HAP-1 (cell line): ENCODE measurements at regions not wholly inside any gene's neighbourhood (a gene's known extent, or its start where the extent isn't known, plus 50 kb on each side); places are given as distances from the start of the nearest gene placed in this dataset.

Source experiments
- DNase-seq, 2 experiments: peaks; one replicate each; pipeline ENCODE4 v3.0.0-alpha.2; 2016 to 2020; ENCODE audit warnings: low spot score in 2 of 2
- H3K27me3 ChIP-seq: fragments of 250-450 bp; sonication (Bioruptor Pico); 2 replicates; pipeline ENCODE4 v1.5.1; 2020; ENCODE audit warnings: low read depth, mild to moderate bottlenecking, moderate library complexity
- H3K36me3 ChIP-seq: fragments of 250-450 bp; sonication (Bioruptor Pico); replicated peaks from 2 replicates; pipeline ENCODE4 v1.5.1; 2020; ENCODE audit warnings: mild to moderate bottlenecking
- H3K4me1 ChIP-seq: fragments of 250-450 bp; sonication (Bioruptor Pico); 2 replicates; pipeline ENCODE4 v1.5.1; 2020; ENCODE audit warnings: mild to moderate bottlenecking
- H3K4me3 ChIP-seq: fragments of 250-450 bp; sonication (Bioruptor Pico); 2 replicates; pipeline ENCODE4 v1.5.1; 2020; ENCODE audit warnings: mild to moderate bottlenecking, moderate library complexity
- H3K9me3 ChIP-seq: fragments of 250-450 bp; sonication (Bioruptor Pico); 2 replicates; pipeline ENCODE4 v1.5.1; 2020; ENCODE audit warnings: mild to moderate bottlenecking, moderate library complexity
- in situ Hi-C: fragments of 300-500 bp; cut with MboI; formaldehyde crosslinking; loops from 3 replicates; pipeline ENCODE4 v1.14.3; 2020; ENCODE audit warnings: low sequenced_read_pairs, inconsistent platforms, mixed read lengths

- no peaks in the 10 kb centered on the region; the same call in 1 of the 2 replicates for H3K36me3 ChIP-seq
- peak; percentile 67 to 77 for DNase-seq
- peaks cover 55% of the 10 kb centered on the region for H3K4me1 ChIP-seq
- no peaks in the 10 kb centered on the region for H3K27me3 ChIP-seq
- H3K9me3 ChIP-seq: no peaks in the 10 kb centered on the region
- no peak overlapping the region for H3K4me3 ChIP-seq
- in situ Hi-C loops: no loop called here
Measured at GRCh38 chr7:18420748-18421147, 74.8 kb upstream of the HDAC9 start.

- Histone ChIP-seq H3K4me3 (no peak overlapping the region), H3K4me1 (peaks cover 62% of the 10 kb centered on the region), H3K36me3 (no peaks in the 10 kb centered on the region; the same call in 1 of the 2 replicates), H3K27me3 (no peaks in the 10 kb centered on the region), H3K9me3 (no peaks in the 10 kb centered on the region)
- in situ Hi-C loops: no loop called here
- peak; percentile 76 to 95 for DNase-seq
Measured at GRCh38 chr7:18421297-18422002, 74.1 kb upstream of the HDAC9 start.

- peaks cover 77% of the 10 kb centered on the region for H3K4me1 ChIP-seq
- in situ Hi-C loops: no loop called here
Measured at GRCh38 chr7:18425227-18425626, 70.3 kb upstream of the HDAC9 start.

GRCh38 chr7:18425838-18426445 is 69.6 kb upstream of the HDAC9 start:
- Histone ChIP-seq H3K4me3 (no peak overlapping the region), H3K9me3 (no peaks in the 10 kb centered on the region), H3K36me3 (no peaks in the 10 kb centered on the region), H3K4me1 (peaks cover 69% of the 10 kb centered on the region), H3K27me3 (no peaks in the 10 kb centered on the region)
- in situ Hi-C loops: no loop called here
- peak in 1 of 2 experiments; percentile 59 for DNase-seq

More at GRCh38 chr7:18425227-18425626, 70.3 kb upstream of the HDAC9 start:
- no peak for DNase-seq
- Histone ChIP-seq H3K36me3 (no peaks in the 10 kb centered on the region), H3K4me3 (no peak overlapping the region), H3K9me3 (no peaks in the 10 kb centered on the region), H3K27me3 (no peaks in the 10 kb centered on the region)

GRCh38 chr7:18426564-18427226 is 68.9 kb upstream of the HDAC9 start:
- in situ Hi-C loops: no loop called here
- Histone ChIP-seq H3K4me3 (no peak overlapping the region), H3K36me3 (no peaks in the 10 kb centered on the region), H3K9me3 (no peaks in the 10 kb centered on the region), H3K27me3 (no peaks in the 10 kb centered on the region), H3K4me1 (peaks cover 63% of the 10 kb centered on the region)
- peak in 1 of 2 experiments; percentile 93 for DNase-seq

- H3K4me1 ChIP-seq: peaks cover 47% of the 10 kb centered on the region
- no peaks in the 10 kb centered on the region for H3K36me3 ChIP-seq
- H3K27me3 ChIP-seq: no peaks in the 10 kb centered on the region
- DNase-seq: no peak
- no peak overlapping the region for H3K4me3 ChIP-seq
- no peaks in the 10 kb centered on the region for H3K9me3 ChIP-seq
- in situ Hi-C loops: no loop called here
Measured at GRCh38 chr7:18429547-18429946, 66.0 kb upstream of the HDAC9 start.

- DNase-seq: no peak
- Histone ChIP-seq H3K4me3 (no peak overlapping the region), H3K9me3 (no peaks in the 10 kb centered on the region), H3K27me3 (no peaks in the 10 kb centered on the region), H3K36me3 (no peaks in the 10 kb centered on the region), H3K4me1 (peaks cover 39% of the 10 kb centered on the region)
- in situ Hi-C loops: no loop called here
Measured at GRCh38 chr7:18430810-18431209, 64.7 kb upstream of the HDAC9 start.

- H3K36me3 ChIP-seq: no peaks in the 10 kb centered on the region
- no peaks in the 10 kb centered on the region for H3K27me3 ChIP-seq
- DNase-seq: no peak
- peaks cover 28% of the 10 kb centered on the region for H3K4me1 ChIP-seq
- no peak overlapping the region for H3K4me3 ChIP-seq
- in situ Hi-C loops: no loop called here
- no peaks in the 10 kb centered on the region for H3K9me3 ChIP-seq
Measured at GRCh38 chr7:18434171-18434570, 61.4 kb upstream of the HDAC9 start.

- no peak for DNase-seq
- peaks cover 48% of the 10 kb centered on the region for H3K4me1 ChIP-seq
- H3K4me3 ChIP-seq: no peak overlapping the region
- no peaks in the 10 kb centered on the region for H3K9me3 ChIP-seq
- in situ Hi-C loops: no loop called here
- no peaks in the 10 kb centered on the region for H3K36me3 ChIP-seq
- H3K27me3 ChIP-seq: no peaks in the 10 kb centered on the region
Measured at GRCh38 chr7:18437101-18437500, 58.4 kb upstream of the HDAC9 start.

GRCh38 chr7:18440934-18441333 is 54.6 kb upstream of the HDAC9 start:
- Histone ChIP-seq H3K4me1 (peaks cover 81% of the 10 kb centered on the region), H3K4me3 (no peak overlapping the region), H3K27me3 (no peaks in the 10 kb centered on the region), H3K36me3 (no peaks in the 10 kb centered on the region), H3K9me3 (no peaks in the 10 kb centered on the region)
- DNase-seq: peak in 1 of 2 experiments; percentile 96
- in situ Hi-C loops: no loop called here

GRCh38 chr7:18444826-18445225 is 50.7 kb upstream of the HDAC9 start:
- Histone ChIP-seq H3K4me3 (no peak overlapping the region), H3K9me3 (no peaks in the 10 kb centered on the region), H3K4me1 (peaks cover 76% of the 10 kb centered on the region), H3K27me3 (no peaks in the 10 kb centered on the region), H3K36me3 (no peaks in the 10 kb centered on the region)
- peak; percentile 44 to 87 for DNase-seq
- in situ Hi-C loops: no loop called here

GRCh38 chr7:18445483-18445882 is 50.1 kb upstream of the HDAC9 start:
- DNase-seq: peak; percentile 64 to 73
- no peaks in the 10 kb centered on the region for H3K9me3 ChIP-seq
- in situ Hi-C loops: no loop called here
- no peaks in the 10 kb centered on the region for H3K27me3 ChIP-seq
- no peaks in the 10 kb centered on the region for H3K36me3 ChIP-seq
- H3K4me1 ChIP-seq: peaks cover 75% of the 10 kb centered on the region
- no peak overlapping the region for H3K4me3 ChIP-seq
